ENCODE measurements at regions not wholly inside any gene's neighbourhood (a gene's known extent, or its start where the extent isn't known, plus 50 kb on each side); places are given as distances from the start of the nearest gene placed in this dataset.

DNA sequence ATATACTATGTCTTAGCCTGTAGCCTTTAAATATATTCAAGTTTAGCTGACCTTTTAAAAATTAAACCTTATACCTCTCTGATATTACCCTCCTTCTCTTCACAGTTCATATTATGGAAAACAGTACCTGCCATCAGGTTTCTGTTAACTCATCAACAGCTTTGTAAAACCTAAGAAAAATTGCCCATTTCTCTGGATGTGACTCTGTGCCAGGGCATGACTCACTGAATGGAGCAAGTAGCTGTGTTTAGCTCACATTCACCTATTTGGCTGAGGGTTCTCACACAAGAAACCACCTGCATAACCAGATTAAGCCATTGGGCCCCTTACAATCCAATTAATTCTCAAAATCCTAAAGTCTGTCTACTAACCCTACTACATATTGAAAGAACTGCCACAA lies 678.8 kb upstream of the MARCKS start:
- no peak overlapping the region for H3K4me3 ChIP-seq (ENCODE audit: low read depth, low read length)
- no peak for DNase-seq (ENCODE audit: low read depth)
- TF ChIP-seq, protein P1, sequence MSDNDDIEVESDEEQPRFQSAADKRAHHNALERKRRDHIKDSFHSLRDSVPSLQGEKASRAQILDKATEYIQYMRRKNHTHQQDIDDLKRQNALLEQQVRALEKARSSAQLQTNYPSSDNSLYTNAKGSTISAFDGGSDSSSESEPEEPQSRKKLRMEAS (IDR thresholded peaks at IDR 0.05; ENCODE audit: low read depth, low read length): no peak
- TF ChIP-seq, protein P2, sequence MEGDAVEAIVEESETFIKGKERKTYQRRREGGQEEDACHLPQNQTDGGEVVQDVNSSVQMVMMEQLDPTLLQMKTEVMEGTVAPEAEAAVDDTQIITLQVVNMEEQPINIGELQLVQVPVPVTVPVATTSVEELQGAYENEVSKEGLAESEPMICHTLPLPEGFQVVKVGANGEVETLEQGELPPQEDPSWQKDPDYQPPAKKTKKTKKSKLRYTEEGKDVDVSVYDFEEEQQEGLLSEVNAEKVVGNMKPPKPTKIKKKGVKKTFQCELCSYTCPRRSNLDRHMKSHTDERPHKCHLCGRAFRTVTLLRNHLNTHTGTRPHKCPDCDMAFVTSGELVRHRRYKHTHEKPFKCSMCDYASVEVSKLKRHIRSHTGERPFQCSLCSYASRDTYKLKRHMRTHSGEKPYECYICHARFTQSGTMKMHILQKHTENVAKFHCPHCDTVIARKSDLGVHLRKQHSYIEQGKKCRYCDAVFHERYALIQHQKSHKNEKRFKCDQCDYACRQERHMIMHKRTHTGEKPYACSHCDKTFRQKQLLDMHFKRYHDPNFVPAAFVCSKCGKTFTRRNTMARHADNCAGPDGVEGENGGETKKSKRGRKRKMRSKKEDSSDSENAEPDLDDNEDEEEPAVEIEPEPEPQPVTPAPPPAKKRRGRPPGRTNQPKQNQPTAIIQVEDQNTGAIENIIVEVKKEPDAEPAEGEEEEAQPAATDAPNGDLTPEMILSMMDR (IDR thresholded peaks at IDR 0.05; ENCODE audit: low read depth, low read length): no peak
- TF ChIP-seq MYC (IDR thresholded peaks at IDR 0.05; ENCODE audit: low read depth, low read length) (no peak), POLR2A (IDR thresholded peaks at IDR 0.05; ENCODE audit: extremely low read depth, insufficient read length) (no peak)

DNA sequence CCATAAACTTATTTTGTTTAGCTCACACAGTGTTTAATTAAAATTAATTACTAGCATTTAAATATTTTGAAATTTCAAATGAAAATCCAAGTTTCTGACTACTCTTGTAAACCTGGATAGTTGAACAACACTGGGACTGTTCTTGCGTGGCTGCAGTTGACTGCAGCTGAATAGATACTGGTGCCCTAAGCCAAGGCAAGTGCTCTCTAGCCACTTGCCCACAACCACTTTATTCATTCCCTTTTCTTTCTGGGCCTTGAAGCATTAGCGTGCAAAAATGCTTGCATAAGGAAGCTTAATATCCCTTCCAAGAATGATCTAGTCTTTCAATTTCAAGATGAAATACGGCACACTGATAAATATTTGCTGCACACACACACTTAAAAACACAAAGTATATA lies 676.0 kb upstream of the MARCKS start:
- no peak for DNase-seq (ENCODE audit: low read depth)
- H3K4me3 ChIP-seq (ENCODE audit: low read depth, low read length): no peak overlapping the region
- TF ChIP-seq POLR2A (IDR thresholded peaks at IDR 0.05; ENCODE audit: extremely low read depth, insufficient read length) (no peak), MYC (IDR thresholded peaks at IDR 0.05; ENCODE audit: low read depth, low read length) (no peak)
- TF ChIP-seq, protein P1 (IDR thresholded peaks at IDR 0.05; ENCODE audit: low read depth, low read length): no peak
- TF ChIP-seq, protein P2 (IDR thresholded peaks at IDR 0.05; ENCODE audit: low read depth, low read length): no peak

DNA sequence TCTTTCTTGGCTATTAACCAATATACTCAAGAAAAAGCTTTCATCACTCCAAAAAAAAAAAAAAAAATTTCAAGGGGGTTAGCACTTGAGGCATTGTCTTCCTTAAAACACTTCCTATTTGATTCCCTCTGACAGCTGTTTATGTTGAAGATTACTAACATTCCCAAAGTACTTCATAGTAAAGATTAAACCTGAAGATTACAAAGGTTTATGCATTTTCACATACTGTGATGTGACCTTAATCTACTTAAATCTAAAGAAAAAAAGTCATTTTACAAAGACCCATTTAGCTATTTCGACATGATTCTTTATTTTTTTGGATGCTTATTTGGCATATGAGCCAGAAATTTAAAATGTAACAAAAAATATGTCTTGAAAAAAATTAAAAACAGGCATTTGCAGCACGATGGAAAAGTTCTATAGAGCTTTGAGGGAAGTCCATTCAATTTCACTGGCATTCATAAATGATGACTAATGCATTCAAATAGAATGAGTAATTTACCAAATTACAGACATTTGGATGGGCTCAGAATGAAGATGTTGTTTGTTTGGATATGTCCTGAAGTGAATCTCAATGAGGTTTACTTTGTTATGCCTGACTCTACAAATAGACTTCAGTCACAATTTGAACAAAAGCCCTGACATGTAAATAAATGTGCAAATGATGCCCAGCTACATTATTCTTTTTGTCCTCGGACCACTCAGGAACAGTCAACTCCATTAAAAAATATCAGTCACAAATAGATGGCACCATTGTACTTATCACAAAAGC lies 674.6 kb upstream of the MARCKS start:
- H3K4me3 ChIP-seq (ENCODE audit: low read depth, low read length): no peak overlapping the region
- TF ChIP-seq, protein P2 (IDR thresholded peaks at IDR 0.05; ENCODE audit: low read depth, low read length): no peak
- TF ChIP-seq POLR2A (IDR thresholded peaks at IDR 0.05; ENCODE audit: extremely low read depth, insufficient read length) (no peak), MYC (IDR thresholded peaks at IDR 0.05; ENCODE audit: low read depth, low read length) (no peak)
- TF ChIP-seq, protein P1 (IDR thresholded peaks at IDR 0.05; ENCODE audit: low read depth, low read length): no peak
- no peak for DNase-seq (ENCODE audit: low read depth)

DNA sequence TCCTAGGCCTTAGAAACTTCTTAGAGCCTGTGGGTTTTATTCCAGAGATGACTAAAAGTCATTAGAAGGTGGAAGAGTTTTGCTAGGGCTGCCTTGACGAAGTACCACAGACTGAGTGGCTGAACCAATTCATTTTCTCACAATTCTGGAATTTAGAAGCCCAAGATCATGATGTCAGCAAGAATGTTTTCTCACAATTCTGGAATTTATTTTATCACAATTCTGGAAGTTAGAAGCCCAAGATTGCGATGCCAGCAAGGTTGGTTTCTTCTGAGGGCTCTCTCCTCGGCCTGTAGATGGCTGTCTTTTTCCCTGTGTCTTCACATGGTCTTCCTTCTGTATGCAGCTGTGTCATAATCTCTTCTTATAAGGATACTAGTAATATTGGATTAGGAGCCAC lies 672.9 kb upstream of the MARCKS start:
- no peak overlapping the region for H3K4me3 ChIP-seq (ENCODE audit: low read depth, low read length)
- TF ChIP-seq POLR2A (IDR thresholded peaks at IDR 0.05; ENCODE audit: extremely low read depth, insufficient read length) (no peak), MYC (IDR thresholded peaks at IDR 0.05; ENCODE audit: low read depth, low read length) (no peak)
- TF ChIP-seq, protein P2 (IDR thresholded peaks at IDR 0.05; ENCODE audit: low read depth, low read length): no peak
- TF ChIP-seq, protein P1 (IDR thresholded peaks at IDR 0.05; ENCODE audit: low read depth, low read length): no peak
- no peak for DNase-seq (ENCODE audit: low read depth)

DNA sequence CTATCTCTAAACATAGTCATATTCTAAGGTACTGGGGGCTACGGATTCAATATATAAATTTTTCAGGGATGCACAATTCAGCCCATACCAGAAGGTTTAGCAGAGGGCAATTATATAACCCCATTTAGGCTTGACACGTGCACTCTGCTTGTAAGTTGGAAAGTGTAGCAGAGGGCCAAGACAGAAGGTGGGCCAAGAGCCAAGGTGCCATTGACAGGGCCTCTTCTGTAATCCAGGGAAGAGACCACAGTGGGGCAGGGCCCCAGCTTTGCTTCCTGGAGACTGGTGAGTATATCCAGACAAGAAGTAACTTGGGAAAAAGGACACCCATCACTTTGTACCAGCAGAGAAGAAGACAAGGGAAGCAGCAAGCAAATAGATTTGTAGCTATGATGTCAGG lies 672.4 kb upstream of the MARCKS start:
- TF ChIP-seq, protein P2 (IDR thresholded peaks at IDR 0.05; ENCODE audit: low read depth, low read length): no peak
- TF ChIP-seq POLR2A (IDR thresholded peaks at IDR 0.05; ENCODE audit: extremely low read depth, insufficient read length): no peak
- TF ChIP-seq, protein P1 (IDR thresholded peaks at IDR 0.05; ENCODE audit: low read depth, low read length): no peak
- no peak overlapping the region for H3K4me3 ChIP-seq (ENCODE audit: low read depth, low read length)
- no peak for DNase-seq (ENCODE audit: low read depth)

All from NB4 (cell line).